ENCODE measurements at regions not wholly inside any gene's neighbourhood (a gene's known extent, or its start where the extent isn't known, plus 50 kb on each side); places are given as distances from the start of the nearest gene placed in this dataset.

- no peak overlapping the region for H3K27ac ChIP-seq (ENCODE audit: low read depth, low read length)
- TF ChIP-seq CBX5 (IDR thresholded peaks at IDR 0.05; ENCODE audit: low read depth, low read length), result no peak
- TF ChIP-seq SIRT6 (IDR thresholded peaks at IDR 0.05; ENCODE audit: low read length), result no peak
- no peak for TF ChIP-seq MAX (IDR thresholded peaks at IDR 0.05)
- no peak for TF ChIP-seq FOSL1 (IDR thresholded peaks at IDR 0.05; ENCODE audit: insufficient read depth, low read depth, low read length)
- TF ChIP-seq E2F6 (IDR thresholded peaks at IDR 0.05), result no peak
- no peak for TF ChIP-seq CHD1 (IDR thresholded peaks at IDR 0.05; ENCODE audit: low read depth, low read length)
- TF ChIP-seq SRF (IDR thresholded peaks at IDR 0.05; ENCODE audit: low read depth, low read length), result no peak
- no peak for TF ChIP-seq JUND (IDR thresholded peaks at IDR 0.05; ENCODE audit: low read length)
- TF ChIP-seq CTCF (IDR thresholded peaks at IDR 0.05; ENCODE audit: control extremely low read depth in 1 of 3, insufficient read depth in 1 of 3, low read depth in 1 of 3, low read length in 3 of 3), result no peak
- TF ChIP-seq HDAC6 (IDR thresholded peaks at IDR 0.05; ENCODE audit: low read depth, low read length), result no peak
- no peak for TF ChIP-seq SIX5 (IDR thresholded peaks at IDR 0.05; ENCODE audit: low read depth, low read length)
Measured at GRCh38 chr12:69171881-69172280, 67.5 kb upstream of the CPSF6 start.

More at GRCh38 chr12:69171881-69172280, 67.5 kb upstream of the CPSF6 start:
- DNase-seq (ENCODE audit: low read depth in 1 of 2, low spot score in 2 of 2), result no peak
- Histone ChIP-seq H3K4me1 (replicated peaks in 1 of 4; ENCODE audit: control insufficient read depth in 3 of 4, insufficient read depth in 4 of 4, low read length in 3 of 4) (peaks cover 2 to 15% (median 10%) of the 10 kb centered on the region in 4 experiments), H4K5ac (ENCODE audit: insufficient read length, low read depth, low read length) (no peak overlapping the region), H3K79me2 (ENCODE audit: control insufficient read depth in 1 of 2, insufficient read depth in 2 of 2, low read length in 2 of 2) (no peaks in the 10 kb centered on the region), H3K4me2 (ENCODE audit: insufficient read depth in 1 of 2, low read depth in 2 of 2, low read length in 2 of 2) (no peak overlapping the region), H2AFZ (ENCODE audit: low read length) (no peak overlapping the region), H2BK15ac (ENCODE audit: low read length) (no peak overlapping the region), H3K4me3 (ENCODE audit: extremely low read depth in 1 of 4, insufficient read depth in 2 of 4, low read depth in 3 of 4, low read length in 4 of 4) (no peak overlapping the region), H3K18ac (ENCODE audit: extremely low read depth, low read length) (no peak overlapping the region), H3K36me3 (ENCODE audit: control insufficient read depth in 2 of 4, insufficient read depth in 4 of 4, low read length in 3 of 4) (no peaks in the 10 kb centered on the region), H3K23me2 (ENCODE audit: low read depth, low read length) (no peaks in the 10 kb centered on the region), H3K23ac (ENCODE audit: insufficient read length) (no peak overlapping the region), H3K27me3 (replicated peaks in 1 of 4; ENCODE audit: control insufficient read depth in 3 of 4, extremely low read depth in 1 of 4, insufficient read depth in 3 of 4, low read length in 3 of 4) (no peaks in the 10 kb centered on the region), H2BK5ac (ENCODE audit: low read depth, low read length) (no peak overlapping the region), H3K14ac (ENCODE audit: insufficient read length) (no peak overlapping the region), H2BK120ac (replicated peaks; ENCODE audit: low read depth, low read length) (no peak overlapping the region), H2AK5ac (ENCODE audit: low read depth, low read length) (no peak overlapping the region), H3K56ac (replicated peaks; ENCODE audit: insufficient read length, low read depth, low read length) (no peak overlapping the region), H3K4ac (replicated peaks; ENCODE audit: insufficient read length, low read depth, low read length) (no peak overlapping the region), H3K9me3 (ENCODE audit: insufficient read depth in 2 of 2, low read depth in 1 of 2, low read length in 1 of 2) (no peaks in the 10 kb centered on the region), H4K91ac (replicated peaks; ENCODE audit: insufficient read length, low read length) (no peak overlapping the region), H2BK20ac (ENCODE audit: low read length) (no peak overlapping the region), H2BK12ac (ENCODE audit: low read depth, low read length) (no peak overlapping the region), H3K79me1 (ENCODE audit: low read depth, low read length) (no peaks in the 10 kb centered on the region), H3K9ac (replicated peaks in 1 of 4; ENCODE audit: extremely low read depth in 1 of 4, low read depth in 3 of 4, low read length in 3 of 4) (no peak overlapping the region), H4K20me1 (replicated peaks in 1 of 2; ENCODE audit: control insufficient read depth in 1 of 2, insufficient read depth in 2 of 2, low read length in 2 of 2) (no peaks in the 10 kb centered on the region), H4K8ac (ENCODE audit: extremely low read depth, insufficient read depth, low read length) (no peak overlapping the region)
- ChIA-PET POLR2A (ENCODE audit: partially characterized antibody) (interaction anchor here (0.7 to 1.6 kb wide), 2 partner anchors 15 to 70 kb away, joined by 3 to 4 read pairs; no protein-coding TSS in a partner anchor), CTCF (ENCODE audit: partially characterized antibody) (interaction anchor here (1.6 to 5.8 kb wide), 3 partner anchors 14 to 82 kb away, joined by 4 to 53 read pairs (median 7); no protein-coding TSS in a partner anchor)
- 89% methylated on average over 6 of the region's 6 CpGs; no CpG with 5 or more reads in 1 of the 2 experiments for WGBS, 2 experiments (ENCODE audit: extremely low coverage in 1 of 2, insufficient coverage in 1 of 2, insufficient read length in 1 of 2, insufficient replicate concordance in 2 of 2, low coverage in 1 of 2, low lambda C conversion rate in 2 of 2, missing lambda C conversion rate in 1 of 2)
- no peak for FAIRE-seq
